Sigmoid colon (tissue), 4 donors: ENCODE measurements at regions not wholly inside any gene's neighbourhood (a gene's known extent, or its start where the extent isn't known, plus 50 kb on each side); places are given as distances from the start of the nearest gene placed in this dataset.
"Not testable (repeated sequence)": the region's sequence is repeated elsewhere in the genome, so short reads cannot be mapped to it uniquely, and the experiment has no call there.

Experiments
- EP300 ChIP-seq, 4 donors: sonication (generic); formaldehyde crosslinking; IDR thresholded peaks; one replicate each; pipeline ENCODE4 v1.6.1; 2017; ENCODE audit warnings: antibody characterized with exemption in 4 of 4
- POLR2AphosphoS5 ChIP-seq, 4 donors: sonication (generic); formaldehyde crosslinking; IDR thresholded peaks; one replicate each; pipeline ENCODE4 v1.6.1; 2017; ENCODE audit warnings: antibody characterized with exemption in 4 of 4
- TF ChIP-seq, protein P1 (sequence below), 4 experiments: fragments of 450-650 bp in 3 of 4; fragments of 200-600 bp in 1 of 4; IDR thresholded peaks; one replicate each; pipeline ENCODE4 v1.5.1; 2016 to 2019; ENCODE audit warnings: antibody characterized with exemption in 4 of 4, mild to moderate bottlenecking in 3 of 4, moderate library complexity in 2 of 4

DNA sequence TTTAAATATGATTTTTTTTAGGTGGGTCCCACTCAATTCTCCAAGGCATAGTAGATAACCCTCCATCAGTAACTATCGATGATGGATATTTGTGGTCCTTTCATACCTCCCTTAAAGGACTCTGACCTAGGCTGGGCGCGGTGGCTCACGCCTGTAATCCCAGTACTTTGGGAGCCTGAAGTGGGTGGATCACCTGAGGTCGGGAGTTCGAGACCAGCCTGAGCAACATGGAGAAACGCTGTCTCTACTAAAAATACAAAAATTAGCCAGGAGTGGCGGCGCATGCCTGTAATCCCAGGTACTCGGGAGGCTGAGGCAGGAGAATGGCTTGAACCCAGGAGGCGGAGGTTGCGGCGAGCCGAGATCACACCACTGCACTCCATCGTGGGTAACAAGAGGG, 54.8 kb upstream of the MRTFB start:
- not testable (repeated sequence) for TF ChIP-seq POLR2AphosphoS5, EP300 (IDR thresholded peaks at IDR 0.05)
- TF ChIP-seq, protein P1, sequence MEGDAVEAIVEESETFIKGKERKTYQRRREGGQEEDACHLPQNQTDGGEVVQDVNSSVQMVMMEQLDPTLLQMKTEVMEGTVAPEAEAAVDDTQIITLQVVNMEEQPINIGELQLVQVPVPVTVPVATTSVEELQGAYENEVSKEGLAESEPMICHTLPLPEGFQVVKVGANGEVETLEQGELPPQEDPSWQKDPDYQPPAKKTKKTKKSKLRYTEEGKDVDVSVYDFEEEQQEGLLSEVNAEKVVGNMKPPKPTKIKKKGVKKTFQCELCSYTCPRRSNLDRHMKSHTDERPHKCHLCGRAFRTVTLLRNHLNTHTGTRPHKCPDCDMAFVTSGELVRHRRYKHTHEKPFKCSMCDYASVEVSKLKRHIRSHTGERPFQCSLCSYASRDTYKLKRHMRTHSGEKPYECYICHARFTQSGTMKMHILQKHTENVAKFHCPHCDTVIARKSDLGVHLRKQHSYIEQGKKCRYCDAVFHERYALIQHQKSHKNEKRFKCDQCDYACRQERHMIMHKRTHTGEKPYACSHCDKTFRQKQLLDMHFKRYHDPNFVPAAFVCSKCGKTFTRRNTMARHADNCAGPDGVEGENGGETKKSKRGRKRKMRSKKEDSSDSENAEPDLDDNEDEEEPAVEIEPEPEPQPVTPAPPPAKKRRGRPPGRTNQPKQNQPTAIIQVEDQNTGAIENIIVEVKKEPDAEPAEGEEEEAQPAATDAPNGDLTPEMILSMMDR (IDR thresholded peaks at IDR 0.05), result not testable (repeated sequence)
